VCaP (cell line): ENCODE measurements at regions not wholly inside any gene's neighbourhood (a gene's known extent, or its start where the extent isn't known, plus 50 kb on each side); places are given as distances from the start of the nearest gene placed in this dataset.

Experiments used
- H3K27ac ChIP-seq: fragments of 450-650 bp; 2 replicates; pipeline ENCODE4 v1.5.1; 2017
- TF ChIP-seq, protein P1 (sequence below): fragments of 450-650 bp; conservative IDR thresholded peaks from 2 replicates; pipeline ENCODE4 v1.5.1; 2017; ENCODE audit warnings: mild to moderate bottlenecking, moderate library complexity

DNA sequence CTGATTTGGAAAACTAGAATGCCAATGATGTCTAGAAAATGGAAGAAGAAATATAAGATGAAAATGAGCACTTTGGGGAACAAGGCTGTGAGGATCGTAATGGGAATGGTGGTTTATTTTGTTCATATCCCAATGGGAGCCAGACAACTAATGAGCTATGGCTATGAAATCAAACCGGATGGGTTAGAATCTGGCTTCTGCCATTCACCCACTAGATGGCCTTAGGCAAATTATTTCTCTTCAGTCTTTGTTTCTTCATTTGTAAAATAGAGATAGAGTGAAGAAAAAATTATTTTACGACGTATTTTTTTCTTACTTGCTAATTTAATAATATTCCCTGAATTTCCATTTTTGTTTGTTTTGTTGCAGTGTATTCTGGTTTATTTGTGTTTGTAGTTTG lies 572.1 kb upstream of the IGFBP3 start:
- TF ChIP-seq, protein P1, sequence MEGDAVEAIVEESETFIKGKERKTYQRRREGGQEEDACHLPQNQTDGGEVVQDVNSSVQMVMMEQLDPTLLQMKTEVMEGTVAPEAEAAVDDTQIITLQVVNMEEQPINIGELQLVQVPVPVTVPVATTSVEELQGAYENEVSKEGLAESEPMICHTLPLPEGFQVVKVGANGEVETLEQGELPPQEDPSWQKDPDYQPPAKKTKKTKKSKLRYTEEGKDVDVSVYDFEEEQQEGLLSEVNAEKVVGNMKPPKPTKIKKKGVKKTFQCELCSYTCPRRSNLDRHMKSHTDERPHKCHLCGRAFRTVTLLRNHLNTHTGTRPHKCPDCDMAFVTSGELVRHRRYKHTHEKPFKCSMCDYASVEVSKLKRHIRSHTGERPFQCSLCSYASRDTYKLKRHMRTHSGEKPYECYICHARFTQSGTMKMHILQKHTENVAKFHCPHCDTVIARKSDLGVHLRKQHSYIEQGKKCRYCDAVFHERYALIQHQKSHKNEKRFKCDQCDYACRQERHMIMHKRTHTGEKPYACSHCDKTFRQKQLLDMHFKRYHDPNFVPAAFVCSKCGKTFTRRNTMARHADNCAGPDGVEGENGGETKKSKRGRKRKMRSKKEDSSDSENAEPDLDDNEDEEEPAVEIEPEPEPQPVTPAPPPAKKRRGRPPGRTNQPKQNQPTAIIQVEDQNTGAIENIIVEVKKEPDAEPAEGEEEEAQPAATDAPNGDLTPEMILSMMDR, result peak; percentile 53

DNA sequence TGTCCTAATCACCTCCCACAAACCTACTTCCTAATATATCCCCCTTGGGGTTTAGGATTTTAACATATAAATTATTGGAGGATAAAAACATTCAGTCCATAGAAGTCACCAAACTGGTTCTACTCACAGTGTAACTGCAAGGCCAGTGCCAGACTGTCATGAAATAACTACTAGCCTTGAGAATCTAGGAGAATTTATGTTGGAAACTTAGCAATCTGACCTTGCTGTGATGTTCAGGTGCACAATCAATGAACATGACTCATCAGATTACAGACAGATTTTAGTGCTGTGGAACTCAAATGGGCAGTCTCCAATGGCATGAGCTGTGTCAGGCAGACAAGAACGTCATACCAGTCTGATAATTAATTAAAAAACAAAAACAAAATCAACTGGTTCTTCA lies 571.4 kb upstream of the IGFBP3 start:
- TF ChIP-seq, protein P1, result no peak
- peak overlapping the region; percentile 21; the same call in 1 of the 2 replicates for H3K27ac ChIP-seq

More for the DNA sequence above, 572.1 kb upstream of the IGFBP3 start:
- H3K27ac ChIP-seq, result no peak overlapping the region

DNA sequence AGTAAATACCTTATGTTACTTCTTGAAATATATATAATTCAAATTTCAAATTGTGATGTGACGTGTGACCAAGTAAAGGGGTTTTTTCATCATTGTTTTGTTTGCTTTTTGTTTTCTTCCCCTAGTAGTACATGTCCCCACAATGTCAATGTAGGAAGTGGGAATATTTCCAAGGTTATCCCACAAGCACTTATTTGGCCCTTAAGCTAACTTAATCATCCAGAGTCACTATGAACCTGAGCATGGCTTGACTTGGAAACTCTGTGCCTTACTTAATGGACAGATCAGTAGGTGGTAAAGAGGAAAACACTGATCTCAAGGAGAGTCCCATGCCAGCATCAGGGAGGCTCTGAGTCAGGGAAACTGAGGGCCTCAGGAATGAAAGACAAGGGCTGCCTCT lies 569.3 kb upstream of the IGFBP3 start:
- no peak overlapping the region for H3K27ac ChIP-seq
- TF ChIP-seq, protein P1, result no peak

DNA sequence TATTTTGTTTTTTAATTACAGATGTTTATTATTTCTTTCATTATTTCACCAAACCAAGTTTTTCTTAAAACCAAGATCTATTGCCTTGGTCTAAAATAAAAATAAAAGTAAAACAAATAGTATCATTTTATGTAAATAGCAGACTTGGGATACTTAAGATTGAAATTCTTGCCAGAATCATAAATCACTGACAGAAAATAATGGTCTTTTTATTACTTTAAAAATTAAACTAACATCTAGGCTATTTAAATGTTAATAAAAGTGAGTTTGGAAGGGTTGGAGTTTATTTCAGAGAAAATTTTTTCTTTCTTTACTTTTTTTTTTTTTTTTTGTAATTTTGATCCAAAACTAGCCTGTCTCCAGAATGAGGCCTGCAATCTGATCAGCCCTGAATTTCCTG lies 568.0 kb upstream of the IGFBP3 start:
- no peak overlapping the region for H3K27ac ChIP-seq
- TF ChIP-seq, protein P1, result no peak

DNA sequence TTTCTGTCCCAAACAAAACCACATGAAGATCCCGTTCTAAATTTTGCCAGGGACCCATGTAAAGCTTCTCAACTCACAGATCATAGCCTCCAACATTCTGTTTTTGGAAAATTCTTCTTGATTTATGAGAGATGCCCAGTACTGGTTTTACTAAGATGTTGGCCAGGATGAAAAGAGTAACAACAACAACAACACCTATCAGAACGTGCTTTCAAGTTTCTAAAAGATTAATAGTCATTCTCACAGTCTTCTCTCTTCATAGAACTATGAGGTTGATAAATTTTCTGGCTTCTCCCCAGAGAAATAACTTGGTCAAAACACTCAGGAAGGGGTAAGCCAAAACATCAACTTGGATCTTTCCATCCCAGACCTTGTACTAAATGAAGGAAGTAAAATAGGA lies 567.5 kb upstream of the IGFBP3 start:
- no peak overlapping the region for H3K27ac ChIP-seq
- TF ChIP-seq, protein P1, result no peak

DNA sequence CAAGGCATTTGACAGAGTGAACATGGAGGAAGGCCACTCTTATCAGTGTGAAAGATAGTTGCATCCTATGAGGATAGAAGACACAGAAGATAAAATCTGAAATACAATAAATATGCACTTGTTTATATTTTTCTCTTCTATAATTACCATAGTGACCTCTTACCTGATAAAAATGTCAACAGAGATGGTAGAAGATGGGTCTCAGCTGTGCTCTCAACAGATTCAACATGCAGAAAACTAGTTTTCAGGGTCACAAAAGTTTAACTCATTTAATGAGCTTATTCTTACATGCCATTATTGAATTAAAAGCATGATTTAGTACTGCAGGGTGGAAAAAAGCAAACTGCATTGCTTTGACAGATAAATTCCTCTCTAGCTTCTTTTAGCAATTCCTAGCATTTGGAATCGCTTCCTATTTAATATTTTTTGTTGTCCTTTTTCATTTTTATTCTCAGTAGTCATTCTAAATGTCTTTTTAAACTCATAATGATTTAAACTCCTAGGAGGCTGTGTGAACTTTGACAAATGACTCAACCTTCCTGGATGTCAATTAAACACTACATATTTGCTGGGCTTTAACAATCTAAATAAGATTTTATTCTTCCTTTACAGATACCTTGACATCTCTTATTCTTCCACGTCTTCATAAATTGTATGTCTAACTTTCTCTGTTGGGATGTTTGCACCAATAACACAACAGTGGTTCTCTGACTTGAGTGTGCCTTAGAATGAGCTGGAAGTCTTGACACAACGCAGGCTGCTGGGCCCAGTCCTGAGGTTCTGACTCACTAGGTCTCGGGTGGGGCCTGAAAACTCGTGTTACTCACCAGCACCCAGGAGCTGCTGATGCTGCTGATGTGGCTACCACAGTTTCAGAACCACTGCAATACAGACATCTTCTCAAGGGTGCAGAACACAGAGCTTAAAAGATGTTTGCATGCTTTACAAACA lies 565.5 kb upstream of the IGFBP3 start:
- no peak overlapping the region for H3K27ac ChIP-seq
- TF ChIP-seq, protein P1, result no peak

DNA sequence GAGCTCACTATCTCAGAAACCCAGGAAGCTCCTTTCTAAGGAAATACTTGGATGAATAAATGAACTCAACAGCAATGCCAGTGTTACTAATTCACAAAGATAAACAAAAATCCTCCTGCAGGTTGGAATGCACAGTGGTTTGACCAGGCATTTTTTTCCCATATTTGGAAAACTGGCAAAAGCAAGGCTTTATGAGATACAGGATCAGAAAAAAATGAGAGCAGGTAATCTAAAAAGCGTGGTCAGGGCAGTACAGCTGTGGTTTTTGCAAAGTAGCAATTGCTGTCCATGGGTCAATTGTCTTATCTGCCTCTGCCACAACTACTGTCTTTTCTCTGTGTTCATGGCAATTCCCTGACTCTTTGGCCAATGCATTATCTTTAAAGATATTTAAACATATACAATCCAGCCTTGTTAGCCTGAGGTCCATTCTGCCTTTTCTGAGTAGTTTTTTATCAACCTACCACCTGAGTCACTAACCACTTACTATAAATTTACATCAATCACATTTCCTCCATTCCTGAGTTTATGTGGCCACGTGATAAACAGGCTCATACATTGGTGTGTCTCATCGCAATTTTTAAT lies 564.5 kb upstream of the IGFBP3 start:
- TF ChIP-seq, protein P1, result no peak
- no peak overlapping the region for H3K27ac ChIP-seq
